Smooth muscle cell (in vitro differentiated cells): ENCODE measurements at regions not wholly inside any gene's neighbourhood (a gene's known extent, or its start where the extent isn't known, plus 50 kb on each side); places are given as distances from the start of the nearest gene placed in this dataset.

Source experiments
- DNase-seq: peaks from one replicate; lab custom pipeline; 2025; ENCODE audit not compliant: unreplicated experiment; lab: John Stamatoyannopoulos, UW
- H2AFZ ChIP-seq: fragments of 200-600 bp; sonication (generic); 2 replicates; pipeline ENCODE4 v1.6.0; 2016; ENCODE audit warnings: antibody characterized with exemption, low read depth, mild to moderate bottlenecking
- H3F3A ChIP-seq: fragments of 200-600 bp; sonication (generic); 2 replicates; pipeline ENCODE4 v1.6.0; 2017; ENCODE audit warnings: antibody characterized with exemption, low read depth
- H3K27ac ChIP-seq: fragments of 200-600 bp; sonication (generic); 2 replicates; pipeline ENCODE4 v1.5.1; 2016; ENCODE audit warnings: low read depth, mild to moderate bottlenecking
- H3K27me3 ChIP-seq: fragments of 200-600 bp; sonication (generic); 2 replicates; pipeline ENCODE4 v1.6.1; 2016; ENCODE audit warnings: low read depth, mild to moderate bottlenecking
- H3K36me3 ChIP-seq: fragments of 200-600 bp; sonication (generic); 2 replicates; pipeline ENCODE4 v1.5.1; 2016; ENCODE audit warnings: low read depth
- H3K4me1 ChIP-seq: fragments of 200-600 bp; sonication (generic); 2 replicates; pipeline ENCODE4 v1.5.1; 2016; ENCODE audit warnings: low read depth
- H3K4me2 ChIP-seq: fragments of 200-600 bp; sonication (generic); 2 replicates; pipeline ENCODE4 v1.6.0; 2016; ENCODE audit warnings: mild to moderate bottlenecking
- H3K4me3 ChIP-seq: fragments of 200-600 bp; sonication (generic); 2 replicates; pipeline ENCODE4 v1.5.1; 2016; ENCODE audit warnings: mild to moderate bottlenecking
- H3K79me2 ChIP-seq: fragments of 200-600 bp; sonication (generic); 2 replicates; pipeline ENCODE4 v1.6.0; 2016; ENCODE audit warnings: low read depth, mild to moderate bottlenecking
- H3K9ac ChIP-seq: fragments of 200-600 bp; sonication (generic); 2 replicates; pipeline ENCODE4 v1.6.0; 2016; ENCODE audit warnings: low read depth
- H3K9me3 ChIP-seq: fragments of 200-600 bp; sonication (generic); replicated peaks from 2 replicates; pipeline ENCODE4 v1.5.1; 2016; ENCODE audit warnings: low read depth
- H4K20me1 ChIP-seq: fragments of 200-600 bp; sonication (generic); 2 replicates; pipeline ENCODE4 v1.6.0; 2016; ENCODE audit warnings: low read depth
- WGBS: methylation state at CpG from one replicate; pipeline ENCODE4 v1.1.7; 2016; ENCODE audit warnings: low lambda C conversion rate; 5-methylcytosine and 5-hydroxymethylcytosine counted together
- TF ChIP-seq, protein P1 (sequence below): fragments of 200-600 bp; sonication (generic); IDR thresholded peaks from 2 replicates; pipeline ENCODE4 v1.5.1; 2017; ENCODE audit warnings: borderline replicate concordance, mild to moderate bottlenecking, antibody characterized with exemption; ENCODE audit not compliant: insufficient read depth, poor library complexity, severe bottlenecking

DNA sequence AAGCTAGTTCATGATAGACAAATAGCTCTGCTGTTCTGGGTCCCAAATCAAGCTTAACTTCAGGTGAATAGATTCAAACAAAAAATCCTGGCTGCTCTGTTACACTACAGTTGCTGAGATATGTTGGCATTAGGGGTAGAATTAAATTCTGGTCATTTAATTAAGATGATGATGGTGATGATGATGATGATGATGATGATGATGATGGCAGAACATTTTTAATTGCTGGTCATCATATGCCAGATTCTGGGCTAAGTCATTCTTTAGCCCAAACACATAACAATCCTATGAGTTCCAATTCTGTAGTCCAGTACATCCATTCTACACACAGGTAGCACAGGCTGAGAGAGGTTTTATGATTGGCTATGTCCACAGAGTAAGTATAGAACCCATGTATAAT lies 741.5 kb downstream of the STIM2 start:
- no peak overlapping the region for H3K4me3 ChIP-seq
- no peak overlapping the region for H3K4me2 ChIP-seq
- no peak for DNase-seq
- no peaks in the 10 kb centered on the region for H3F3A ChIP-seq
- H3K27me3 ChIP-seq = no peaks in the 10 kb centered on the region
- no peaks in the 10 kb centered on the region for H4K20me1 ChIP-seq
- H3K4me1 ChIP-seq = no peaks in the 10 kb centered on the region
- H3K9ac ChIP-seq = no peak overlapping the region
- TF ChIP-seq, protein P1, sequence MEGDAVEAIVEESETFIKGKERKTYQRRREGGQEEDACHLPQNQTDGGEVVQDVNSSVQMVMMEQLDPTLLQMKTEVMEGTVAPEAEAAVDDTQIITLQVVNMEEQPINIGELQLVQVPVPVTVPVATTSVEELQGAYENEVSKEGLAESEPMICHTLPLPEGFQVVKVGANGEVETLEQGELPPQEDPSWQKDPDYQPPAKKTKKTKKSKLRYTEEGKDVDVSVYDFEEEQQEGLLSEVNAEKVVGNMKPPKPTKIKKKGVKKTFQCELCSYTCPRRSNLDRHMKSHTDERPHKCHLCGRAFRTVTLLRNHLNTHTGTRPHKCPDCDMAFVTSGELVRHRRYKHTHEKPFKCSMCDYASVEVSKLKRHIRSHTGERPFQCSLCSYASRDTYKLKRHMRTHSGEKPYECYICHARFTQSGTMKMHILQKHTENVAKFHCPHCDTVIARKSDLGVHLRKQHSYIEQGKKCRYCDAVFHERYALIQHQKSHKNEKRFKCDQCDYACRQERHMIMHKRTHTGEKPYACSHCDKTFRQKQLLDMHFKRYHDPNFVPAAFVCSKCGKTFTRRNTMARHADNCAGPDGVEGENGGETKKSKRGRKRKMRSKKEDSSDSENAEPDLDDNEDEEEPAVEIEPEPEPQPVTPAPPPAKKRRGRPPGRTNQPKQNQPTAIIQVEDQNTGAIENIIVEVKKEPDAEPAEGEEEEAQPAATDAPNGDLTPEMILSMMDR = no peak
- no peaks in the 10 kb centered on the region for H3K9me3 ChIP-seq
- no peaks in the 10 kb centered on the region for H3K36me3 ChIP-seq
- no peaks in the 10 kb centered on the region for H3K79me2 ChIP-seq
- no peak overlapping the region for H2AFZ ChIP-seq
- H3K27ac ChIP-seq = no peak overlapping the region

DNA sequence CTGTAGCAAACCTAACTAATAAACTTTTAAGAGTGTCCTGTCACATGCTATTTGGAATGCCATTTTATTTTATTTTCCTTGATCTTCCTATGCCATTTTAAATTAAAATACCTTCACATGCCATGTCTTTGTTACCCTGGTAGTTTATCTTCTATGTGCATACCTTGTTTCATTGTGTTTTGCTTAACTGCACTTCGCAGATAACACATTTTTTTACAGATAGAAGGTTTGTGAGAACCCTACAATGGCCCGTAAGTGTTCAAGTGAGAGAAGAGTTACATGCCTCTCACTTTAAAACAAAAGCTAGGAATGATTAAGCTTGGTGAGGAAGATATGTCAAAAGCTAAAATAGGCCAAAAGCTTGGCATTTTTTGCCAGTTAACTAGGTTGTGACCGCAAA lies 744.1 kb downstream of the STIM2 start:
- Histone ChIP-seq H3K36me3 (no peaks in the 10 kb centered on the region), H3K4me1 (no peaks in the 10 kb centered on the region), H3K79me2 (no peaks in the 10 kb centered on the region), H3K4me2 (no peak overlapping the region), H2AFZ (no peak overlapping the region), H3K9me3 (no peaks in the 10 kb centered on the region), H3F3A (no peaks in the 10 kb centered on the region), H3K27ac (no peak overlapping the region), H3K4me3 (no peak overlapping the region), H4K20me1 (no peaks in the 10 kb centered on the region), H3K9ac (no peak overlapping the region), H3K27me3 (no peaks in the 10 kb centered on the region)
- TF ChIP-seq, protein P1 = no peak
- 88% methylated on average over 3 of the region's 3 CpGs for WGBS
- DNase-seq = no peak

- no peaks in the 10 kb centered on the region for H3F3A ChIP-seq
- DNase-seq = no peak
- no peak overlapping the region for H3K4me2 ChIP-seq
- TF ChIP-seq, protein P1 = no peak
- no peak overlapping the region for H3K4me3 ChIP-seq
- H3K79me2 ChIP-seq = no peaks in the 10 kb centered on the region
- no peaks in the 10 kb centered on the region for H3K4me1 ChIP-seq
- no peaks in the 10 kb centered on the region for H4K20me1 ChIP-seq
- no peak overlapping the region for H2AFZ ChIP-seq
- no peak overlapping the region for H3K27ac ChIP-seq
- H3K27me3 ChIP-seq = peaks cover 5% of the 10 kb centered on the region
- H3K9ac ChIP-seq = no peak overlapping the region
- H3K36me3 ChIP-seq = no peaks in the 10 kb centered on the region
- H3K9me3 ChIP-seq = no peaks in the 10 kb centered on the region
Observed at GRCh38 chr4:27616166-27616565, 755.5 kb downstream of the STIM2 start.

- no peak overlapping the region for H2AFZ ChIP-seq
- no peaks in the 10 kb centered on the region for H3K9me3 ChIP-seq
- no peak overlapping the region for H3K9ac ChIP-seq
- H3K4me1 ChIP-seq = no peaks in the 10 kb centered on the region
- H4K20me1 ChIP-seq = no peaks in the 10 kb centered on the region
- TF ChIP-seq, protein P1 = no peak
- no peaks in the 10 kb centered on the region for H3K36me3 ChIP-seq
- no peaks in the 10 kb centered on the region for H3K79me2 ChIP-seq
- H3F3A ChIP-seq = no peaks in the 10 kb centered on the region
- no peak overlapping the region for H3K4me2 ChIP-seq
- H3K27ac ChIP-seq = no peak overlapping the region
- no peak for DNase-seq
- H3K27me3 ChIP-seq = no peaks in the 10 kb centered on the region
- no peak overlapping the region for H3K4me3 ChIP-seq
Observed at GRCh38 chr4:27619435-27619834, 758.8 kb downstream of the STIM2 start.
